ENCODE measurements at regions not wholly inside any gene's neighbourhood (a gene's known extent, or its start where the extent isn't known, plus 50 kb on each side); places are given as distances from the start of the nearest gene placed in this dataset.
A peak's percentile ranks its signal among the peaks of the same experiment; 100 is the strongest.
"Not testable (repeated sequence)": the region's sequence is repeated elsewhere in the genome, so short reads cannot be mapped to it uniquely, and the experiment has no call there.

DNA sequence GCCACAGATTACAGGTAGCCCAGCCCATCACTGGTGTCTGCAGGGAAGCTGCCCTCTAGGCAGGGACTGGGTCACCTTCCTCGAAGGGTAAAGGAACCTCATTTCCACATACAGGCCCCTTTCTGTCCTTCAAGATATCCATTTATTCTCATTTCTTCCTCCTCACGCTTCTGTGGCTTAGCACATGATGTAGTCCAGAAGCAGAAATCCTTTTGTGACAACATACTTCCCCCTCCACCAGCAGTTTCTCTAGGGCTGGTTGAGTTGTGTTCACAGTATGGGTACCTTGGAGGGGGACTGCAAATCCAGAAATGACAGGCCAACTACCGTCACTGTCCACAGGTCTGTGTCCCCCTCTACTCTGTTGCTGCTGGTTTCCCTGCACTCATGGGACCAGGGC is 364.9 kb downstream of the ANAPC1 start:
- H3K9me3 ChIP-seq, result no peaks in the 10 kb centered on the region
- H3K27ac ChIP-seq, result no peak overlapping the region
- peaks cover 0 to 8% (median 0%) of the 10 kb centered on the region in 3 donors for H3K4me1 ChIP-seq
- no peaks in the 10 kb centered on the region for H3K36me3 ChIP-seq
- H3K27me3 ChIP-seq, result peaks cover 8% of the 10 kb centered on the region
- ATAC-seq, result no peak
- WGBS, 2 donors (ENCODE audit: low coverage in 1 of 2), result 70 to 78% methylated on average over 3 of the region's 3 CpGs
- no peak overlapping the region for H3K4me3 ChIP-seq
- no peak for TF ChIP-seq EP300 (IDR thresholded peaks at IDR 0.05)
- TF ChIP-seq, protein P1, sequence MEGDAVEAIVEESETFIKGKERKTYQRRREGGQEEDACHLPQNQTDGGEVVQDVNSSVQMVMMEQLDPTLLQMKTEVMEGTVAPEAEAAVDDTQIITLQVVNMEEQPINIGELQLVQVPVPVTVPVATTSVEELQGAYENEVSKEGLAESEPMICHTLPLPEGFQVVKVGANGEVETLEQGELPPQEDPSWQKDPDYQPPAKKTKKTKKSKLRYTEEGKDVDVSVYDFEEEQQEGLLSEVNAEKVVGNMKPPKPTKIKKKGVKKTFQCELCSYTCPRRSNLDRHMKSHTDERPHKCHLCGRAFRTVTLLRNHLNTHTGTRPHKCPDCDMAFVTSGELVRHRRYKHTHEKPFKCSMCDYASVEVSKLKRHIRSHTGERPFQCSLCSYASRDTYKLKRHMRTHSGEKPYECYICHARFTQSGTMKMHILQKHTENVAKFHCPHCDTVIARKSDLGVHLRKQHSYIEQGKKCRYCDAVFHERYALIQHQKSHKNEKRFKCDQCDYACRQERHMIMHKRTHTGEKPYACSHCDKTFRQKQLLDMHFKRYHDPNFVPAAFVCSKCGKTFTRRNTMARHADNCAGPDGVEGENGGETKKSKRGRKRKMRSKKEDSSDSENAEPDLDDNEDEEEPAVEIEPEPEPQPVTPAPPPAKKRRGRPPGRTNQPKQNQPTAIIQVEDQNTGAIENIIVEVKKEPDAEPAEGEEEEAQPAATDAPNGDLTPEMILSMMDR (IDR thresholded peaks at IDR 0.05), result no peak

DNA sequence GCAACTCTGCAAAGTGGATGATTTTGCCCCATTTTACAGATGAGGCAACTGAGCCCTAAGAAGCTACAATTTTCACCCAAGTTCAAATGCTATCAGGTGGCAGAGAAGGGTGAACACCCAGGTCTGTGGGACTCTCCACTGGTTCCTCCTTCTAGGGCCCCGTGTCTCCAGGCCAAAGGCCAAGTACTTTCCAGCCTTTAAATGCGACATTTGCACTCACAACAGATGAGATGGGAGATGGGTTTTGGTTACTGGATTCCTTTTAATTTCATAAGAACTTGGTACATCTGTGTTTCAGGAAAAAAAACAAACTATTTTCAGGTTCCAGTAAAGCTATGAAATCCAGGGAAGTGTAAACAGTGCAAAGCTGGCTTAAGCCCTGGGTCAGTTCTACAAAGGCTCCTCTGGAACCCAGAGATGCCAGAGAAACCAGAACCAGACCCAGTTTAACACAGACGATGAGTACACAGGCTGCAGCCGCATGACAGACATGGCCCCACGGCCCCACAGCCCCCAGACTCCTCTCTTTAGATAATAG is 361.7 kb downstream of the ANAPC1 start:
- peak; percentile 86 for ATAC-seq

DNA sequence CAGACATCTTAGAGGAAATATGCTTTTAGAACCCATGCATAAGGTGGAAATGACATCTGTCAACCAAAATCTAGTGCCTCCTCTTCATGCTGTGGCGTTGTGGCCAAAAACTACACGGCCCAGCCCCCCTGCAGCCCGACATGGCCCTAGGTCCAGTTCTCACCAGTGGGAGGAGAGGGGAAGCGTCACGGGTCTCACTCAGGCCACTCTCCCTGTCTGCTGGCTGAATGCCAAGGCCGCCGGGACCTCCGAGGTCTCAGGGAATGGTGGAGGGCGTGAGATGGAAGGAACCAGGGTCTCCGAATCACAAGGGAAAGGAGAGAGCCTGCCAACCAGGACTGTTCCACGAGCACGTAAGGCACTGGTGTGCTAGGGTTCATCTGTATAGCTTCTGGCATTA is 361.0 kb downstream of the ANAPC1 start:
- Histone ChIP-seq H3K27me3 (peaks cover 8% of the 10 kb centered on the region), H3K4me1 (peaks cover 0 to 8% (median 0%) of the 10 kb centered on the region in 3 donors), H3K4me3 (no peak overlapping the region), H3K9me3 (no peaks in the 10 kb centered on the region), H3K27ac (no peak overlapping the region), H3K36me3 (no peaks in the 10 kb centered on the region)
- TF ChIP-seq, protein P1 (IDR thresholded peaks at IDR 0.05), result no peak
- no peak for TF ChIP-seq EP300 (IDR thresholded peaks at IDR 0.05)
- 77 to 80% methylated on average over 3 to 7 of the region's 12 CpGs for WGBS, 2 donors (ENCODE audit: low coverage in 1 of 2)
- no peak for ATAC-seq

More for the DNA sequence above, 361.7 kb downstream of the ANAPC1 start:
- Histone ChIP-seq H3K4me3 (no peak overlapping the region), H3K27ac (no peak overlapping the region), H3K9me3 (no peaks in the 10 kb centered on the region), H3K27me3 (peaks cover 8% of the 10 kb centered on the region), H3K4me1 (peaks cover 0 to 8% (median 0%) of the 10 kb centered on the region in 3 donors), H3K36me3 (no peaks in the 10 kb centered on the region)
- 41 to 60% methylated on average over 1 to 3 of the region's 5 CpGs for WGBS, 2 donors (ENCODE audit: low coverage in 1 of 2)
- TF ChIP-seq POLR2AphosphoS5 (IDR thresholded peaks at IDR 0.05) (peak; percentile 92), EP300 (IDR thresholded peaks at IDR 0.05) (no peak), POLR2A (IDR thresholded peaks at IDR 0.05) (no peak)
- TF ChIP-seq, protein P1 (IDR thresholded peaks at IDR 0.05), result no peak

DNA sequence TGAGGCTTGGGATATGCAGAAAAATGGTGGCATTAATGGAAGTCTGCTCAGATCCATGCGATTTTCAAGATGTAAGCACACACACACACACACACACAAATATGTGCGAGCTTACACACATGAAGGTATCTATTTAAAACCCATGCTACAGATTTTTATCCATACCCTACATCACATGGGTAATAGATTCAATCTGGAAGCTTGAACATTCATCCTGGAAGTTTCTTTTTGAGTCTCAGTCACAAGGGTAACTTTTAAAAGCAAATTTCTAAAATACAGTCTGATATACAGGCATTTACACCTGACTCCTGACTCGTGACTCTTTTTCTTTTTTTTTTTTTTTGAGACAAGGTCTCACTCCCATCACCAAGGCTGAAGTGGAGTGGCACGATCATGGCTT is 359.0 kb downstream of the ANAPC1 start:
- not testable (repeated sequence) for H3K27me3 ChIP-seq, H3K36me3 ChIP-seq, H3K4me3 ChIP-seq, H3K9me3 ChIP-seq, H3K27ac ChIP-seq, ATAC-seq, H3K4me1 ChIP-seq
- WGBS, 2 donors (ENCODE audit: low coverage in 1 of 2), result 82 to 95% methylated on average over 3 of the region's 4 CpGs

DNA sequence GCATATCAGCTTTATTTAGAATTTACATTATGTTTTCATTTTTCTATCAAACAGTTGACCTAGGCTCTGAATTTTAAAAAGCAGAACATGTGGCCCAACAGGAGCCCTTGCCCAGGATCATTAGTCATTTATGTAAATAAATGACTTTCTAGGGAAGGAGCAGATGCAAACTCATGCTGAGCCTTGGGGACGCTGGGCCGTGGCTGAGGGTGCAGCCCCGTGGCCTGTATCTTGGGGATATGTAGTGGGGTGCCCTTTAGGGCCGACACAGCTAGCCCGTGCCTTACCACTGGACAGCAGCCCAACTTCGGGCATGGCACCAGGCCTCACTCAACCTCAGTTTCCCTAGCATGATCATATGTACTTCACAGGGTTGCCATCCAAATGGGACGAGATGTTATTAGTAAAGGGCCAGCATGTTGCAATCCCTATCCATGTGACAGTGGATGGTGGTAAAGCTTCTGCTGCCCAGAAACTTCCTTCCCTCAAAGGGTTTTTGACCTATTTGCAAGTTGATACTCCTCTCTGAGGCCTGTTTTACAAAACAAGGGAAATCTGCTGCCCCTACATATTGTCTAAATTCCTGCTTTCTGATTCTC is 357.9 kb downstream of the ANAPC1 start:
- not testable (repeated sequence) for H3K4me1 ChIP-seq, H3K9me3 ChIP-seq, H3K36me3 ChIP-seq, H3K27me3 ChIP-seq, H3K4me3 ChIP-seq, H3K27ac ChIP-seq
- peak; percentile 44 for ATAC-seq
- WGBS, 2 donors (ENCODE audit: low coverage in 1 of 2), result no CpG with 5 or more reads among the region's 7 CpGs

DNA sequence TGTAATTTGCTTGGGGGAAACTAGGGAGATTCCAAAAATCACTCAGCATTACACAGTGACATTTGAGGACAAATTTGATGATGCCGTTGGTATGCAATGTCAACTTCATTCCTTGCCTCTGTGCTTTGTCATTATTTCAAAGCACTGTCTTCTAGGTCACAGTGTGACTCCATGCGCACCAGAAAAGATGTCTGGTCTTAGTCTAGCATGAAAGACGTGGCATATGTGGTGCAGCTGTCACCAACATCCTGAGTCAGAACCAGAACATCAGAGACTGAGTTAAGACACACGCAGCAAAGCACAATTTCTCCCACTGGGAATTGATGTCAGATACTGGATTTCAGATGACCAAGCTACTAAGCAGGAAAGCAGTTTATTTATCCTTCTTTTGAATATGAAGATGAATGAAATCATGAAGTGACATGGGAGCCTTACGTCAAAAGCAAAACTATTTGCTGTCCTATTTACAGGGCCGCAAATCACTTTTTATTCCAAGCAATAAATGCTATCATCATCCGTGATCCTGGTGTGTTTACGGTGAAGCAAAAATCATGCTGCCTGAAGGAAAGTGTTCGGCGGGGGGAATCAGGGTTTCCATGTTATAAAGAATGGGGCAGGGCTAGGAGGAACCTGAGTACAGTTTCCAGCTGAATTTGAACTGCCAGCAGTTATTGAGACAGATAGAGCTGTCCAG is 356.1 kb downstream of the ANAPC1 start:
- not testable (repeated sequence) for ATAC-seq, H3K4me3 ChIP-seq, H3K4me1 ChIP-seq, H3K27me3 ChIP-seq, H3K9me3 ChIP-seq, H3K27ac ChIP-seq, H3K36me3 ChIP-seq
- 99 to 100% methylated on average over 1 to 6 of the region's 10 CpGs for WGBS, 2 donors (ENCODE audit: low coverage in 1 of 2)

DNA sequence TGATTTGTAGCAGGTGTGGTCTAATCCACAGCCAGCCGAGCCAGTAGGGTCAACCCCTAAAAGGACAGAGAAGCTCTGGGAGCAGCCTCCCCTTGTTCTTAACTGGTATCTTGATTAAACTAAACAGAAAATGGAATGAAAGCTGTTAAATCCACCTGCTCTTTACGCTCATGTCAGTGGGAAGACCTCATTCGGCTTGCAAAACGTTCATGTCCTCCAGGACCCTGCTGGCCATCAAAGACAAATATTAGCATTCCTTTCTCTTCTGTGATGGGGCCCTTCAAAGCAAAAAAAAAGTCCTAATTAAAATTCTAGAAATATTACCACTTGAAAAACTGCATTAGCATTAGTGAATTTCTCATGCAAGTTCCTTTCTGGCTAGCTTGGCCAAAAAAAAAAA is 355.0 kb downstream of the ANAPC1 start:
- H3K4me1 ChIP-seq, H3K36me3 ChIP-seq, H3K27ac ChIP-seq, H3K9me3 ChIP-seq, H3K27me3 ChIP-seq, H3K4me3 ChIP-seq, ATAC-seq: not testable (repeated sequence)
- WGBS, 2 donors (ENCODE audit: low coverage in 1 of 2), result 92% methylated on average over 2 of the region's 4 CpGs; no CpG with 5 or more reads in 1 of the 2 donors

DNA sequence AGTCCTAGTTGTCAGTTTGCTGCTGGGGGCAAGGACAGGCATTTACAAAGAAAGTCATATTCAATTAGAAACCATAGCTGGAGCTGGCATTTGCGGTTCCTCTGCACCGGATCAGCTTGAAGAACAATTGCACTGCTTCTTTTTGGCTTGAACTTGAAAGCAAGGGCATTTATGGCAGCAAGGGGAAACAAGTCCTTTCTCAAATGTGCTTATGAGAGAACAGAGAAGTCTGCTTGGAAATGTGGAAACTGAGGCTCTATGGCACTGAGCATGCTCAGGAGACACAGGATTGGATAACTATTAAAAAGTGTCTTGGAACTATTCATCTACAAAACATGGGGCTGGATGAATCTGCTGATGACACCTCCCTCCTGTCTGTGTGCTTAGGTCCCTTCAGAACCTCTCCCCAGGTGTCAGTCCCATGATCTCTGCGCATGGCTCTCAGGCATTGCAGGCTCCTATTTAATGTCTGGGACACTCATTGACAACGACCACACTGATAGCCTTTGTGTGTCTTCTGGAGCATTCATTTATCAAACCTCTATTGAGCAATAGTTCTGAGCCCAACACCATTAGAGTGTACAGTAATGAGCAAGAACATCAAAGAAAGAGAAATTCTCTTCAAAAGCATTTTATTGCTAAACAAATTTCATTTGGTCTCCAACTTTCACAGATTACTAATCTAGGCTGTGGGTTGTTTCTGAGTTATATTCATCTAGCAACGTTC is 353.6 kb downstream of the ANAPC1 start:
- WGBS, 2 donors (ENCODE audit: low coverage in 1 of 2), result 93% methylated on average over 4 of the region's 5 CpGs; no CpG with 5 or more reads in 1 of the 2 donors
- H3K27ac ChIP-seq, H3K4me1 ChIP-seq, H3K36me3 ChIP-seq, H3K9me3 ChIP-seq, H3K27me3 ChIP-seq, ATAC-seq, H3K4me3 ChIP-seq: not testable (repeated sequence)

DNA sequence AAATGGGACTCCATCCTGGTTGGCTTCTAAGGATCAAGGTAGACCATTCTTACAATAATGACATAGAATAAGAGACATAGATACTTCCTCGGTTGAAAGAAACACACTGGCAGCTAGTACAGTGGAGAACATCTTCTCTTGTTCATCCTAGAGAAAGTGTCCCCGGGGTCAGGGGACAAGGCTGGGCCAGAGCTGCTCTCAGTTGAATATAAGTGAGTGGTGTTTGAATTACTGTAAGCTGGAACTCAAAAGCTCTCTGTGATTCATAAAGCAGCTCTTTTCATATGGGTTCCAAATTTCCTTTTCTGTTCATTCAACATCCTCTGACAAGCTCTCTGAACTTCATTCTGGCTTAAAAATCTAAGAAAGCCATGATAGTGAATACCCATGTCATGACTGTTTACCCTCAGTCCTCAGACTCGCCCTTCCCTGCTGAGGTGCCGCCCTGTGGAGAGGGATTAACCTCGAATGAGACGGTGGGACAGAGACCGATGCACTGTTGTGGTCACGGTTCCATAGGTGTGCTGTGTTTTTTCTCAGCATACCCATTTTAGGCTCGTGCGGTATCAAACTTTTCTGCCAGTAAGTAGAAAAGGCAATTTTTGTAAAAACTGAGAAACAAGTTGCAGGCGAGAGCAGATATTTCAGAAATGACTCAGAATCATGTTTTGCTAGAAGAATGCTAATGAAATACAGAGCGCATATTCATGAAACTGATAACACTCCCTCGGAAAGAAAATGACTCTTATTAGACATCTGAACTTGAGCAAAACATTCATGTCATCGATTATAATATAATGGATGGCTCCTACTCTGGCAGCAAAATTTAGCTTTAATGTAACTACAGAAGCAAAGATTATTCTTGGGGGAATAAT is 351.1 kb downstream of the ANAPC1 start:
- not testable (repeated sequence) for H3K27me3 ChIP-seq, H3K4me1 ChIP-seq, H3K27ac ChIP-seq, H3K4me3 ChIP-seq, H3K36me3 ChIP-seq, H3K9me3 ChIP-seq
- ATAC-seq, result peak; percentile 60
- 83% methylated on average over 1 of the region's 14 CpGs; no CpG with 5 or more reads in 1 of the 2 donors for WGBS, 2 donors (ENCODE audit: low coverage in 1 of 2)

Data from gastroesophageal sphincter (tissue), 4 donors.